HG03457 (cell line): ENCODE measurements at regions not wholly inside any gene's neighbourhood (a gene's known extent, or its start where the extent isn't known, plus 50 kb on each side); places are given as distances from the start of the nearest gene placed in this dataset.

ENCODE experiments used
- ATAC-seq: cut with Tn5 transposase; IDR thresholded peaks from one replicate; pipeline ENCODE4 v1.9.1; 2021; ENCODE audit warnings: moderate number of reproducible peaks; ENCODE audit not compliant: unreplicated experiment

- ATAC-seq, result no peak
These were observed 295.4 kb upstream of the CRIM1 start for GRCh38 chr2:36060133-36060532.

DNA sequence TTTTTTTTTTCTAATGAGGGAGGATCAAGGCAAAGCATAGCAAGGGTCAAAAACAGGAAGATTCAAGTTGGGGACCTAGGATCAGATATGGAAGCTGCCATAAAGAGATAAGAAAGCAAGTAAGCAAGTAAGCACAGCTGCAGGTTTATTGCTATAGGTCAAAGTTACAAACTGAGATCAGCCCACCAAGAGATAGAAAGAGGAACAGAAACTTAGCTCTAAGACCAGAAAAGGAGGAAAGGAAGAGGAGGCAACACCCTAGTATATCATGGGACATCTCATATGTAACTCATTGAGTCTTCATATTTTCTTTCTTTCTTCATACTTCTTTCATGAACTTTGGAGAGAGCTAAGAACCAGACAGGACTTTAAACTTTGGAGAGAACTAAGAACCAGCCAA lies 295.9 kb upstream of the CRIM1 start:
- ATAC-seq, result peak; percentile 100

DNA sequence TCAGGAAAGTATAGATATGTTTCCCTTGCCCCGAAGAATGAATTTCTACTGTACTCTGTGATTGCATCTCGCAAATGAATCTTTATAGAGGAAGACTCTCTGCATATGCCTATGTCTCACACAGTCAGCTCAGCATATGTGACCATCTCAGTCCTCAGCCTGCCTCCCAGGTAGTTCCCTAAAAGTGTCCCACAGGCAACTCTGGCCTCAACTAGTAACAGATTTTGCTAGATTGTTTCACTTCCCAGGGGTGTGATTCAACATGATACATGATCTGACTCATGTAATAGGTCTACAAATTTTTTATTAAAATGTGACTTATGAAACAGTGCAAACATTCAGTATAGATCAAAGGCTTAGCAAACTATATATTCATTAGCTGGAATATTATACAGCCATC lies 296.6 kb upstream of the CRIM1 start:
- ATAC-seq, result no peak

- ATAC-seq, result no peak
These were observed 297.5 kb upstream of the CRIM1 start for GRCh38 chr2:36058076-36058475.

DNA sequence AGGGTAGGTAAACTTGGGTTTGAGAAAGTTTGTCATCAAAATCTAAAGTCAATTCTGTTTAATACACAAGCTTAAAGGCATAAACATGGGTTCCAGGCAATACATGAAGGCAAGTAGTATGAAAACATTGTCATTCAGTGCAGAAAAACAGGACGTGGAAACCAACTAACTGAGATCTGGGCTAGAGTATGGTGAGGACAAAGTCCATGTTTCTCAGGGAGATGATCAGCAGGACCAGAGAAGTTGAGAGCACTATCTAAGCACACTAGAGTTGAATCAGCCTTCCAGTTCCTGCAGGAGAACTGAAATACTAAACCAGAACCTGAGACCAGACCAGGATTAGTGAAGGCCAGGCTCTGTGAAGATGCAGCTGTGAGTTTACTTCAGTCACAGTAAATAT lies 302.8 kb upstream of the CRIM1 start:
- no peak for ATAC-seq

DNA sequence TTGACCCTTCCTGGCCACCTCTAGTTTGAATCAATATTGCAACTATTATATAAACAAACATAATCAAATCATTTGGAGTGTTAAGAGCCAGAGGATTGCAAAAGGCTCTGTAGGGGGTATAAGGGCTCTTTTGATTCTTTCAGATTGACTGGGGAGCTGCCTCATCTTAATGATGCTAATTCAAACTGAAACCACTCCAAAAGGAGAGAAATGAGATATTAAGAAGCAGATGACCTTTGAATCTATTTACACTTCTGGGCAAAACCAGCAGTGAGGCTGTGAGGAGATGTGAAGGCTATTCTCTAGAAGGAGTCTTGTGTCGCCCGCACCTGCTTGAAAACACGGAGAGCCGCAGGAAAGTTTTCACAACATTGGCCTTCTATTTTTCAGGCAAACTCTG lies 311.2 kb upstream of the CRIM1 start:
- ATAC-seq, result no peak

- no peak for ATAC-seq
These were observed 320.4 kb upstream of the CRIM1 start for GRCh38 chr2:36035137-36035536.

GRCh38 chr2:36032046-36032445 lies 323.5 kb upstream of the CRIM1 start:
- ATAC-seq, result no peak

- no peak for ATAC-seq
These were observed 324.1 kb upstream of the CRIM1 start for GRCh38 chr2:36031471-36031870.

GRCh38 chr2:36027616-36028015 lies 328.0 kb upstream of the CRIM1 start:
- no peak for ATAC-seq

GRCh38 chr2:36013064-36013463 lies 342.5 kb upstream of the CRIM1 start:
- ATAC-seq, result no peak

- no peak for ATAC-seq
These were observed 349.1 kb upstream of the CRIM1 start for GRCh38 chr2:36006444-36006843.

DNA sequence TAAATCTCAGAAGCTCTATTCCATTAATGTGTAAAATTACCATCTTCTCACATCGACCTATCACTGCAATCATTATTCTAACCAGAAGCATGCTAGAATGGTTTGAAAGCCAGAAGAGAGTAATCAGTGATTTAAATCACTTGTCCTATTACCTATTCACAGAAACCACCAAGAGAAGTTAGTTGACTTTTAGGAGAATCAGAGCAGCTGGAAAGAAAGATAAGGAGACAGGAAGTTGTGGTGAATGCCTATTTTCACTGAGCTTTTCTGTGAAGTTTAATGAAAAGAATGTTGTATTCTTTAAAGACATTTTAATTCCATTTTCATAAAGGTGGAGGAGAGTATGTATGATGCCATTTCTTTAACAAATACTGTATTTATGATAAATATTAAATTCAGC lies 352.6 kb upstream of the CRIM1 start:
- no peak for ATAC-seq

DNA sequence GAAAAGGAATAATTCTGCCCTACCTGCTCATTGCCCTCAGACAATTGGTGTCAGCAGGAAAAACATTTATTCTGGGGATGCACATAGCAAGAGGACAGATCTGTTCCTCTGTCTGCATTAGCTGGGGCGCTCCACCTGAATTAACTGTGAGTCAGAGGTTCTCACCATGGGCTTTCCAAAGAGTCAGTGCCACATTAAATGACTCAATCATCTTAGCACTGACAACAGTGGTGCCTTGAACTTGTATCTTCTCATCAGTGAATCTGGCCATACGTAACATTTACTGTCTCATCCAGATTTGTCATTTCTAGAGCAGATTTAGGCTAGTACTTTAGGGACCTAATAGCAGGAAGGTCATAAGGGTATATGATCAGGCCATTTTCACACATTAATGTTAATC lies 358.1 kb upstream of the CRIM1 start:
- no peak for ATAC-seq

GRCh38 chr2:35989503-35989902 lies 366.1 kb upstream of the CRIM1 start:
- ATAC-seq, result no peak

GRCh38 chr2:35989040-35989439 lies 366.5 kb upstream of the CRIM1 start:
- ATAC-seq, result no peak

- no peak for ATAC-seq
These were observed 368.7 kb upstream of the CRIM1 start for GRCh38 chr2:35986871-35987270.

DNA sequence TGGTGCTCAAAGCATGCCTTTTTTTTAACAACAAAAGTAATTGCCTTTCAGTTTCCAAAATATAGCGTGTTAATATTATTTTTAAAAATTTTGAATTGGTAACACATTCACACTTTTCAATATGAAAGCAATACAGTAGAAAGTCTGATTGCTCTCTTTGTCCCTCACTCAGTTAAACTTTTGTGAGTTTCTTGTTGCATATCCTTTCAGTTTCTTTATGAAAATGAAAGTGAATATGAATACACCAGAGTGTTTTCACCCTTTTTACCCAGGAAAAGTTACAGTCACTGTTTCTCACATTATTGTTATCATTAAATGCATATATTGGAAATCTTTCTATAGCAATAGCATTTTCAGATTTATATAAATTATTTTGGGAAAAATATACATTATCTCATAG lies 377.4 kb upstream of the CRIM1 start:
- peak; percentile 86 for ATAC-seq

GRCh38 chr2:35976611-35977010 lies 379.0 kb upstream of the CRIM1 start:
- no peak for ATAC-seq

DNA sequence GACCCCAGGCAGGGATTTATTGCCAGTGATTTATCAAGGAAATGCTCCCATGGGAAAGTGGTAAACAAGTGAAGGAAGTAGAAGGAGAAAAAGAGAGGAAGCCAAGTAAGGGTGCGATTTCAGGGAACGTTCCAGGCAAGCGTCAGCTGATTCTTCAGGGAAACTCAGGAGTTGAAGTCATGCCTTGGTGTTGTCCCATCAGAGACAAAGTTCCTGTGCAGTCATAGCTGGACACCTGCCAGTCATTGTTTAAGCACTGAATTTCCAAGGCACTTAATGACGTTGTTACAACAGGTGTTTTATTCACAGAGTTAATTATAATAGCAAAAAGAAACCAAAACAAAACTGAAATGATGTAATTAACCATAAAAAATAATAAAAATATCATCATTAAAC lies 381.8 kb upstream of the CRIM1 start:
- ATAC-seq, result no peak

DNA sequence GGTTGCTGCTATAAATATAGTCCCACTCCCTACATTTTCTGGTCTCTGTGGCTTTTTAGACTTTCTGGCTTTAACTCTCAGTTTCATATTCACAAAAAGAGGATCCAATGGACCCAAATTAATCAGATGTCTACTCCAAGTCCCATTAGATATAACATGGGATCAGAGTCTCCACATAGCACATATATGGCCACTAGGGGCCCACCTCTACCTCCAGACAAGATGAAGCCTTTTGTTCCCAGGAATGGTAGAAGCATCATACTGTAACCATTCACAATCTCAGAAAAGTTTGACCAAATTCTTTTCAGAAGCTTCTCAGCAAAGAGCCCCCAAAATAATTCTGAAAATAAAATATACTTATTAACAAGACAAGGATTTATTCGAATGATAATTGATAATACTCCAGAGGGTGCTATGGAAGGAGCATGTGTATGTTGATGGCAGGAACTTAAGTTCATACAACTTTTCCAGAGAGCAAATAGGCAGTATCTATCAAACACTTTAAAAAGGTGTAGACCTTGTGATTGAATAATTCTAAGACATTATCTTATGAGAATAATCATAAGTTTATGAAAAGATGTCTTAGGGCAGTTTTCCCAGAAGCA lies 382.3 kb upstream of the CRIM1 start:
- peak; percentile 95 for ATAC-seq

GRCh38 chr2:35963824-35964223 lies 391.8 kb upstream of the CRIM1 start:
- ATAC-seq, result no peak

- no peak for ATAC-seq
These were observed 392.2 kb upstream of the CRIM1 start for GRCh38 chr2:35963357-35963756.
